ENCODE measurements at regions not wholly inside any gene's neighbourhood (a gene's known extent, or its start where the extent isn't known, plus 50 kb on each side); places are given as distances from the start of the nearest gene placed in this dataset.

DNA sequence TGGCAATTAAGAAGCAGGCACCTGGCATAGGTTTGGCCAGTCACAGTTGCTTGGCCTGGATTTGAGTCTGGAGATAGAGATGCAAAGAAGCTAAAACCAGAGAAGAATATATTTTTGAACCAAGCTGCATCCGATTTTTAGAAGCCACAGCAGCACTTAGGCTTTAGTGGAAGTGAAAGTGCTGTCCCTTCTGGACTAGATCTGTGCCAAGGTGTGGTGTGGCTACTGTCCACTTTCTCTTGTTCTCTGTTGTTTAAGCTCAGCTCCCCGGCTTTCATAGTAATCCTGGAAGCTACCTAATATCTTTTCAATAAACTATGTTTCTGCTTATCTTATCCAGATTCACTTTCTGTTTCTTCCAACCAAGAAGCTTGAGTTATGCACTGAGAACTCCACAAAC is 183.4 kb upstream of the THRB start (continued):
- TF ChIP-seq BACH1 (IDR thresholded peaks at IDR 0.05; ENCODE audit: low read length): no peak
- no peak for TF ChIP-seq NANOG (IDR thresholded peaks at IDR 0.05; ENCODE audit: insufficient read depth, low read depth, low read length, poor library complexity, severe bottlenecking)
- TF ChIP-seq CHD2 (IDR thresholded peaks at IDR 0.05; ENCODE audit: low read length): no peak
- TF ChIP-seq TAF1 (IDR thresholded peaks at IDR 0.05; ENCODE audit: low read depth, low read length): no peak
- no peak for TF ChIP-seq SP1 (IDR thresholded peaks at IDR 0.05; ENCODE audit: low read depth, low read length)
- TF ChIP-seq, protein P1, sequence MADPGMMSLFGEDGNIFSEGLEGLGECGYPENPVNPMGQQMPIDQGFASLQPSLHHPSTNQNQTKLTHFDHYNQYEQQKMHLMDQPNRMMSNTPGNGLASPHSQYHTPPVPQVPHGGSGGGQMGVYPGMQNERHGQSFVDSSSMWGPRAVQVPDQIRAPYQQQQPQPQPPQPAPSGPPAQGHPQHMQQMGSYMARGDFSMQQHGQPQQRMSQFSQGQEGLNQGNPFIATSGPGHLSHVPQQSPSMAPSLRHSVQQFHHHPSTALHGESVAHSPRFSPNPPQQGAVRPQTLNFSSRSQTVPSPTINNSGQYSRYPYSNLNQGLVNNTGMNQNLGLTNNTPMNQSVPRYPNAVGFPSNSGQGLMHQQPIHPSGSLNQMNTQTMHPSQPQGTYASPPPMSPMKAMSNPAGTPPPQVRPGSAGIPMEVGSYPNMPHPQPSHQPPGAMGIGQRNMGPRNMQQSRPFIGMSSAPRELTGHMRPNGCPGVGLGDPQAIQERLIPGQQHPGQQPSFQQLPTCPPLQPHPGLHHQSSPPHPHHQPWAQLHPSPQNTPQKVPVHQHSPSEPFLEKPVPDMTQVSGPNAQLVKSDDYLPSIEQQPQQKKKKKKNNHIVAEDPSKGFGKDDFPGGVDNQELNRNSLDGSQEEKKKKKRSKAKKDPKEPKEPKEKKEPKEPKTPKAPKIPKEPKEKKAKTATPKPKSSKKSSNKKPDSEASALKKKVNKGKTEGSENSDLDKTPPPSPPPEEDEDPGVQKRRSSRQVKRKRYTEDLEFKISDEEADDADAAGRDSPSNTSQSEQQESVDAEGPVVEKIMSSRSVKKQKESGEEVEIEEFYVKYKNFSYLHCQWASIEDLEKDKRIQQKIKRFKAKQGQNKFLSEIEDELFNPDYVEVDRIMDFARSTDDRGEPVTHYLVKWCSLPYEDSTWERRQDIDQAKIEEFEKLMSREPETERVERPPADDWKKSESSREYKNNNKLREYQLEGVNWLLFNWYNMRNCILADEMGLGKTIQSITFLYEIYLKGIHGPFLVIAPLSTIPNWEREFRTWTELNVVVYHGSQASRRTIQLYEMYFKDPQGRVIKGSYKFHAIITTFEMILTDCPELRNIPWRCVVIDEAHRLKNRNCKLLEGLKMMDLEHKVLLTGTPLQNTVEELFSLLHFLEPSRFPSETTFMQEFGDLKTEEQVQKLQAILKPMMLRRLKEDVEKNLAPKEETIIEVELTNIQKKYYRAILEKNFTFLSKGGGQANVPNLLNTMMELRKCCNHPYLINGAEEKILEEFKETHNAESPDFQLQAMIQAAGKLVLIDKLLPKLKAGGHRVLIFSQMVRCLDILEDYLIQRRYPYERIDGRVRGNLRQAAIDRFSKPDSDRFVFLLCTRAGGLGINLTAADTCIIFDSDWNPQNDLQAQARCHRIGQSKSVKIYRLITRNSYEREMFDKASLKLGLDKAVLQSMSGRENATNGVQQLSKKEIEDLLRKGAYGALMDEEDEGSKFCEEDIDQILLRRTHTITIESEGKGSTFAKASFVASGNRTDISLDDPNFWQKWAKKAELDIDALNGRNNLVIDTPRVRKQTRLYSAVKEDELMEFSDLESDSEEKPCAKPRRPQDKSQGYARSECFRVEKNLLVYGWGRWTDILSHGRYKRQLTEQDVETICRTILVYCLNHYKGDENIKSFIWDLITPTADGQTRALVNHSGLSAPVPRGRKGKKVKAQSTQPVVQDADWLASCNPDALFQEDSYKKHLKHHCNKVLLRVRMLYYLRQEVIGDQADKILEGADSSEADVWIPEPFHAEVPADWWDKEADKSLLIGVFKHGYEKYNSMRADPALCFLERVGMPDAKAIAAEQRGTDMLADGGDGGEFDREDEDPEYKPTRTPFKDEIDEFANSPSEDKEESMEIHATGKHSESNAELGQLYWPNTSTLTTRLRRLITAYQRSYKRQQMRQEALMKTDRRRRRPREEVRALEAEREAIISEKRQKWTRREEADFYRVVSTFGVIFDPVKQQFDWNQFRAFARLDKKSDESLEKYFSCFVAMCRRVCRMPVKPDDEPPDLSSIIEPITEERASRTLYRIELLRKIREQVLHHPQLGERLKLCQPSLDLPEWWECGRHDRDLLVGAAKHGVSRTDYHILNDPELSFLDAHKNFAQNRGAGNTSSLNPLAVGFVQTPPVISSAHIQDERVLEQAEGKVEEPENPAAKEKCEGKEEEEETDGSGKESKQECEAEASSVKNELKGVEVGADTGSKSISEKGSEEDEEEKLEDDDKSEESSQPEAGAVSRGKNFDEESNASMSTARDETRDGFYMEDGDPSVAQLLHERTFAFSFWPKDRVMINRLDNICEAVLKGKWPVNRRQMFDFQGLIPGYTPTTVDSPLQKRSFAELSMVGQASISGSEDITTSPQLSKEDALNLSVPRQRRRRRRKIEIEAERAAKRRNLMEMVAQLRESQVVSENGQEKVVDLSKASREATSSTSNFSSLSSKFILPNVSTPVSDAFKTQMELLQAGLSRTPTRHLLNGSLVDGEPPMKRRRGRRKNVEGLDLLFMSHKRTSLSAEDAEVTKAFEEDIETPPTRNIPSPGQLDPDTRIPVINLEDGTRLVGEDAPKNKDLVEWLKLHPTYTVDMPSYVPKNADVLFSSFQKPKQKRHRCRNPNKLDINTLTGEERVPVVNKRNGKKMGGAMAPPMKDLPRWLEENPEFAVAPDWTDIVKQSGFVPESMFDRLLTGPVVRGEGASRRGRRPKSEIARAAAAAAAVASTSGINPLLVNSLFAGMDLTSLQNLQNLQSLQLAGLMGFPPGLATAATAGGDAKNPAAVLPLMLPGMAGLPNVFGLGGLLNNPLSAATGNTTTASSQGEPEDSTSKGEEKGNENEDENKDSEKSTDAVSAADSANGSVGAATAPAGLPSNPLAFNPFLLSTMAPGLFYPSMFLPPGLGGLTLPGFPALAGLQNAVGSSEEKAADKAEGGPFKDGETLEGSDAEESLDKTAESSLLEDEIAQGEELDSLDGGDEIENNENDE (IDR thresholded peaks at IDR 0.05; ENCODE audit: insufficient replicate concordance, low read length): no peak
- TF ChIP-seq E2F6 (IDR thresholded peaks at IDR 0.05): no peak
- no peak for TF ChIP-seq RAD21 (IDR thresholded peaks at IDR 0.05 in 1 of 2, conservative IDR thresholded peaks at IDR 0.05 in 1 of 2; ENCODE audit: low read depth in 2 of 2, low read length in 2 of 2)

All from H1 (cell line).